GM23338 (cell line): ENCODE measurements at regions not wholly inside any gene's neighbourhood (a gene's known extent, or its start where the extent isn't known, plus 50 kb on each side); places are given as distances from the start of the nearest gene placed in this dataset.

Source experiments
- ATAC-seq: fragments of 200-7000 bp; cut with Tn5 transposase; 3 replicates; pipeline ENCODE4 v1.9.1; 2020
- DNase-seq: peaks from one replicate; pipeline ENCODE4 v3.0.0-alpha.2; 2015; ENCODE audit warnings: low spot score
- H2AFZ ChIP-seq: fragments of 200-600 bp; sonication (generic); 2 replicates; pipeline ENCODE4 v1.8.0; 2016; ENCODE audit warnings: antibody characterized with exemption, mild to moderate bottlenecking, moderate library complexity
- H3F3A ChIP-seq: fragments of 200-600 bp; sonication (generic); replicated peaks from 2 replicates; pipeline ENCODE4 v1.8.0; 2017; ENCODE audit warnings: antibody characterized with exemption, mixed run types, low read depth
- H3K27ac ChIP-seq: fragments of 200-600 bp; sonication (generic); 2 replicates; pipeline ENCODE4 v1.6.1; 2016; ENCODE audit warnings: low read depth
- H3K27me3 ChIP-seq: fragments of 200-600 bp; sonication (generic); 2 replicates; pipeline ENCODE4 v1.8.0; 2016; ENCODE audit warnings: mild to moderate bottlenecking, mixed run types, moderate library complexity; ENCODE audit not compliant: insufficient read depth
- H3K36me3 ChIP-seq: fragments of 200-600 bp; sonication (generic); 2 replicates; pipeline ENCODE4 v1.8.0; 2016; ENCODE audit warnings: mild to moderate bottlenecking; ENCODE audit not compliant: insufficient read depth
- H3K4me1 ChIP-seq: fragments of 200-600 bp; sonication (generic); 2 replicates; pipeline ENCODE4 v1.8.0; 2016; ENCODE audit warnings: mild to moderate bottlenecking, moderate library complexity; ENCODE audit not compliant: insufficient read depth
- H3K4me2 ChIP-seq: fragments of 200-600 bp; sonication (generic); 2 replicates; pipeline ENCODE4 v1.7.1; 2017; ENCODE audit warnings: mixed run types
- H3K4me3 ChIP-seq: fragments of 200-600 bp; sonication (generic); 2 replicates; pipeline ENCODE4 v1.6.1; 2016; ENCODE audit warnings: mixed run types
- H3K79me2 ChIP-seq: fragments of 200-600 bp; sonication (generic); replicated peaks from 2 replicates; pipeline ENCODE4 v1.8.0; 2017; ENCODE audit warnings: mild to moderate bottlenecking; ENCODE audit not compliant: insufficient read depth
- H3K9me2 ChIP-seq: fragments of 200-600 bp; sonication (generic); 2 replicates; pipeline ENCODE4 v1.8.0; 2017; ENCODE audit not compliant: insufficient read depth
- H4K20me1 ChIP-seq: fragments of 200-600 bp; sonication (generic); replicated peaks from 2 replicates; pipeline ENCODE4 v1.8.0; 2017; ENCODE audit warnings: mild to moderate bottlenecking; ENCODE audit not compliant: insufficient read depth
- H3K27ac Mint-ChIP-seq: 2 replicates; pipeline ENCODE4 v1.8.0; 2020; ENCODE audit warnings: inconsistent platforms, mild to moderate bottlenecking, moderate library complexity, mixed read lengths
- H3K27me3 Mint-ChIP-seq: 3 replicates; pipeline ENCODE4 v1.8.0; 2022; ENCODE audit warnings: low read depth, mild to moderate bottlenecking, moderate library complexity, mixed read lengths, inconsistent platforms; ENCODE audit not compliant: insufficient read depth, poor library complexity
- H3K36me3 Mint-ChIP-seq: 3 replicates; pipeline ENCODE4 v1.8.0; 2021; ENCODE audit warnings: low read depth, mild to moderate bottlenecking, inconsistent platforms, moderate library complexity, mixed read lengths
- H3K4me1 Mint-ChIP-seq: 3 replicates; pipeline ENCODE4 v1.8.0; 2020; ENCODE audit warnings: mild to moderate bottlenecking, inconsistent platforms, mixed read lengths
- H3K4me3 Mint-ChIP-seq: 3 replicates; pipeline ENCODE4 v1.8.0; 2021; ENCODE audit warnings: moderate library complexity, mild to moderate bottlenecking, inconsistent platforms, mixed read lengths
- H3K9me3 Mint-ChIP-seq: 3 replicates; pipeline ENCODE4 v1.8.0; 2020; ENCODE audit warnings: moderate library complexity, mild to moderate bottlenecking, inconsistent platforms, mixed read lengths
- CREB1 ChIP-seq: fragments of 250-450 bp; sonication (Bioruptor Pico); IDR thresholded peaks from 2 replicates; pipeline ENCODE4 v1.5.0; 2020; ENCODE audit warnings: low read depth, mild to moderate bottlenecking, moderate library complexity
- CTCF ChIP-seq, 2 experiments: fragments of 200-600 bp in 1 of 2; sonication (generic) in 1 of 2; conservative IDR thresholded peaks; 2 replicates each; pipeline versions ENCODE4 v1.5.1 to v1.6.1; 2016 to 2017; ENCODE audit warnings: antibody characterized with exemption in 2 of 2, low read depth in 2 of 2, mild to moderate bottlenecking in 2 of 2, moderate library complexity in 1 of 2
- EZH2 ChIP-seq: fragments of 200-600 bp; sonication (generic); IDR thresholded peaks from one replicate; pipeline ENCODE4 v1.8.0; 2017; ENCODE audit warnings: antibody characterized with exemption, mild to moderate bottlenecking, low read depth; ENCODE audit not compliant: unreplicated experiment
- EZH2phosphoT487 ChIP-seq: fragments of 200-600 bp; sonication (generic); IDR thresholded peaks from one replicate; pipeline ENCODE4 v1.8.1; 2018; ENCODE audit warnings: antibody characterized with exemption; ENCODE audit not compliant: unreplicated experiment
- JUNB ChIP-seq: IDR thresholded peaks from one replicate; pipeline ENCODE4 v1.6.1; 2016; ENCODE audit warnings: antibody characterized with exemption; ENCODE audit not compliant: unreplicated experiment
- NANOG ChIP-seq: IDR thresholded peaks from 2 replicates; pipeline ENCODE4 v1.6.1; 2016; ENCODE audit warnings: antibody characterized with exemption, borderline replicate concordance
- POLR2AphosphoS5 ChIP-seq: IDR thresholded peaks from 2 replicates; pipeline ENCODE4 v1.6.1; 2016; ENCODE audit warnings: antibody characterized with exemption, low read depth
- STAT1 ChIP-seq: IDR thresholded peaks from one replicate; pipeline ENCODE4 v1.6.1; 2016; ENCODE audit warnings: antibody characterized with exemption; ENCODE audit not compliant: unreplicated experiment
- ZNF114 ChIP-seq: fragments of 250-450 bp; sonication (Bioruptor Pico); IDR thresholded peaks from 2 replicates; pipeline ENCODE4 v1.5.0; 2020; ENCODE audit warnings: mild to moderate bottlenecking, moderate library complexity
- ZNF331 ChIP-seq: fragments of 250-450 bp; sonication (Bioruptor Pico); IDR thresholded peaks from 2 replicates; pipeline ENCODE4 v1.5.0; 2020; ENCODE audit warnings: low read depth, mild to moderate bottlenecking, moderate library complexity
- ZNF462 ChIP-seq: fragments of 250-450 bp; sonication (Bioruptor Pico); IDR thresholded peaks from 2 replicates; pipeline ENCODE4 v1.5.0; 2020; ENCODE audit warnings: mild to moderate bottlenecking, moderate library complexity
- TF ChIP-seq, protein P1 (sequence below): IDR thresholded peaks from 2 replicates; pipeline ENCODE4 v1.6.1; 2016; ENCODE audit warnings: antibody characterized with exemption

GRCh38 chr2:18889565-18890332 is 300.4 kb upstream of the NT5C1B start:
- H3K4me1 Mint-ChIP-seq: no peaks in the 10 kb centered on the region
- no peaks in the 10 kb centered on the region for H3K36me3 Mint-ChIP-seq
- TF ChIP-seq ZNF462 (CRISPR knock-in tag) (no peak), ZNF331 (CRISPR knock-in tag) (no peak), CTCF (conservative IDR thresholded peaks at IDR 0.05; ENCODE audit: low read depth in 2 of 2) (no peak), EZH2phosphoT487 (no peak), NANOG (no peak), POLR2AphosphoS5 (no peak), ZNF114 (no peak), JUNB (no peak), STAT1 (no peak), EZH2 (no peak), CREB1 (no peak)
- TF ChIP-seq, protein P1, sequence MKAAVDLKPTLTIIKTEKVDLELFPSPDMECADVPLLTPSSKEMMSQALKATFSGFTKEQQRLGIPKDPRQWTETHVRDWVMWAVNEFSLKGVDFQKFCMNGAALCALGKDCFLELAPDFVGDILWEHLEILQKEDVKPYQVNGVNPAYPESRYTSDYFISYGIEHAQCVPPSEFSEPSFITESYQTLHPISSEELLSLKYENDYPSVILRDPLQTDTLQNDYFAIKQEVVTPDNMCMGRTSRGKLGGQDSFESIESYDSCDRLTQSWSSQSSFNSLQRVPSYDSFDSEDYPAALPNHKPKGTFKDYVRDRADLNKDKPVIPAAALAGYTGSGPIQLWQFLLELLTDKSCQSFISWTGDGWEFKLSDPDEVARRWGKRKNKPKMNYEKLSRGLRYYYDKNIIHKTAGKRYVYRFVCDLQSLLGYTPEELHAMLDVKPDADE: no peak
- no peaks in the 10 kb centered on the region for H3K9me3 Mint-ChIP-seq
- Histone ChIP-seq H3F3A (no peaks in the 10 kb centered on the region), H3K36me3 (no peaks in the 10 kb centered on the region), H4K20me1 (no peaks in the 10 kb centered on the region), H2AFZ (no peak overlapping the region), H3K4me3 (no peak overlapping the region), H3K4me2 (no peak overlapping the region), H3K27ac (no peak overlapping the region), H3K4me1 (no peaks in the 10 kb centered on the region), H3K79me2 (no peaks in the 10 kb centered on the region), H3K27me3 (no peaks in the 10 kb centered on the region), H3K9me2 (no peaks in the 10 kb centered on the region)
- H3K27me3 Mint-ChIP-seq: peaks cover 3% of the 10 kb centered on the region
- no peak overlapping the region for H3K4me3 Mint-ChIP-seq
- H3K27ac Mint-ChIP-seq: no peak overlapping the region
- DNase-seq (no peak), ATAC-seq (no peak)
